Trophoblast cell (in vitro differentiated cells and primary cell): ENCODE measurements at regions not wholly inside any gene's neighbourhood (a gene's known extent, or its start where the extent isn't known, plus 50 kb on each side); places are given as distances from the start of the nearest gene placed in this dataset.

Source experiments
- DNase-seq, 2 donors: peaks; one replicate each; pipeline ENCODE4 v3.0.0-alpha.2; 2016
- H2AFZ ChIP-seq: 2 replicates; pipeline ENCODE4 v1.6.1; 2013; ENCODE audit warnings: low read length, moderate library complexity, mild to moderate bottlenecking; ENCODE audit not compliant: insufficient read depth, poor library complexity
- H2AK5ac ChIP-seq: 2 replicates; pipeline ENCODE4 v1.6.1; 2013; ENCODE audit warnings: mild to moderate bottlenecking, low read length
- H2BK120ac ChIP-seq: 2 replicates; pipeline ENCODE4 v1.6.1; 2013; ENCODE audit warnings: low read length, mild to moderate bottlenecking, moderate library complexity; ENCODE audit not compliant: insufficient read depth, poor library complexity
- H2BK12ac ChIP-seq: 2 replicates; pipeline ENCODE4 v1.6.1; 2013; ENCODE audit warnings: mild to moderate bottlenecking, low read length, moderate library complexity
- H2BK5ac ChIP-seq: 2 replicates; pipeline ENCODE4 v1.6.1; 2013; ENCODE audit warnings: low read length, low read depth, moderate library complexity, mild to moderate bottlenecking; ENCODE audit not compliant: poor library complexity
- H3K14ac ChIP-seq: 2 replicates; pipeline ENCODE4 v1.6.1; 2013; ENCODE audit warnings: mild to moderate bottlenecking, low read length
- H3K18ac ChIP-seq: 2 replicates; pipeline ENCODE4 v1.6.1; 2013; ENCODE audit warnings: mild to moderate bottlenecking, low read length
- H3K23ac ChIP-seq: 2 replicates; pipeline ENCODE4 v1.6.1; 2013; ENCODE audit warnings: low read length
- H3K27ac ChIP-seq: 2 replicates; pipeline ENCODE4 v1.5.1; 2013; ENCODE audit warnings: low read depth, mild to moderate bottlenecking, inconsistent platforms, low read length, moderate library complexity
- H3K27me3 ChIP-seq: 2 replicates; pipeline ENCODE4 v1.6.1; 2013; ENCODE audit warnings: inconsistent platforms, mild to moderate bottlenecking, low read length, moderate library complexity; ENCODE audit not compliant: insufficient read depth
- H3K36me3 ChIP-seq, 2 experiments: 1 replicate in 1 of 2; 2 replicates in 1 of 2; pipeline ENCODE4 v1.6.1; 2013; ENCODE audit warnings: low read length in 2 of 2, mild to moderate bottlenecking in 2 of 2, moderate library complexity in 1 of 2; ENCODE audit not compliant: insufficient read depth in 2 of 2, control insufficient read depth in 1 of 2
- H3K4ac ChIP-seq: 2 replicates; pipeline ENCODE4 v1.6.1; 2013; ENCODE audit warnings: low read depth, mild to moderate bottlenecking, low read length, moderate library complexity
- H3K4me1 ChIP-seq, 2 experiments: 1 replicate in 1 of 2; 2 replicates in 1 of 2; pipeline ENCODE4 v1.6.1; 2013; ENCODE audit warnings: low read length in 2 of 2, mild to moderate bottlenecking in 2 of 2, moderate library complexity in 1 of 2; ENCODE audit not compliant: insufficient read depth in 2 of 2, control insufficient read depth in 1 of 2
- H3K4me2 ChIP-seq: 2 replicates; pipeline ENCODE4 v1.6.1; 2013; ENCODE audit warnings: inconsistent platforms, mild to moderate bottlenecking, low read length, moderate library complexity
- H3K4me3 ChIP-seq: 2 replicates; pipeline ENCODE4 v1.5.1; 2013; ENCODE audit warnings: mild to moderate bottlenecking, low read depth, low read length, inconsistent platforms
- H3K79me1 ChIP-seq: one replicate; pipeline ENCODE4 v1.6.1; 2013; ENCODE audit warnings: low read length
- H3K79me2 ChIP-seq: 2 replicates; pipeline ENCODE4 v1.6.1; 2013; ENCODE audit warnings: low read length, mild to moderate bottlenecking; ENCODE audit not compliant: control insufficient read depth, insufficient read depth, poor library complexity
- H3K9ac ChIP-seq: 2 replicates; pipeline ENCODE4 v1.6.1; 2013; ENCODE audit warnings: mild to moderate bottlenecking, low read length
- H3K9me3 ChIP-seq: 2 replicates; pipeline ENCODE4 v1.6.1; 2013; ENCODE audit warnings: low read depth, mild to moderate bottlenecking, control low read depth, inconsistent platforms, low read length; ENCODE audit not compliant: insufficient read depth
- H4K12ac ChIP-seq: 2 replicates; pipeline ENCODE4 v1.6.1; 2013; ENCODE audit warnings: low read depth, mild to moderate bottlenecking, low read length, moderate library complexity
- H4K8ac ChIP-seq: 2 replicates; pipeline ENCODE4 v1.6.1; 2013; ENCODE audit warnings: low read depth, mild to moderate bottlenecking, low read length, moderate library complexity
- H4K91ac ChIP-seq: one replicate; pipeline ENCODE4 v1.6.1; 2013; ENCODE audit warnings: low read depth, mild to moderate bottlenecking, low read length, moderate library complexity
- WGBS: extraction: QIAGEN DNeasy Blood & Tissue Kit; methylation state at CpG from one replicate; pipeline ENCODE4 v1.1.7; 2013; ENCODE audit warnings: missing lambda C conversion rate; ENCODE audit not compliant: insufficient read length, insufficient coverage; ENCODE audit errors: extremely low coverage; 5-methylcytosine and 5-hydroxymethylcytosine counted together

DNA sequence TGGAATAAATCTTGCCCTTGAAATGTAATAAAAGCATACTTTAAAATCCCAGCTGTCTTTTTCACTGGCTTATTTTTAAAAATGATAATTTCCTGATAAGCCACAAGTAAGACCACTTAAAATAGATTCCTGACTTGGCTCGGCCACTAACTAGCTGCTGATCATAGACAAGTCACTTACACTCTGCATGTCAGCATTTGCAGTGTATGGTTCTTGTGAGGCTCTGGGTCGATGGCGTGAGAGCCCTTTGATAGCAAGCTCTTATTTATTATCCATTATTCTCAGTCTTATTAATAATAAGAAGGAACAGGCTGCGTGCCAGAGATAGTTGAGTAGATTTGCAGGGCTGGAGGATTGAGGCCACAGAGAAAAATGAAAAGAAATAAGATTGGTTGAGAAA lies 110.7 kb upstream of the IL12B start:
- Histone ChIP-seq H2BK5ac (no peak overlapping the region), H3K4ac (no peak overlapping the region), H3K27ac (no peak overlapping the region), H2AFZ (no peak overlapping the region), H4K91ac (no peak overlapping the region), H2BK12ac (no peak overlapping the region), H3K4me1 (no peaks in the 10 kb centered on the region), H3K79me1 (no peaks in the 10 kb centered on the region), H3K23ac (no peak overlapping the region), H3K36me3 (no peaks in the 10 kb centered on the region), H3K27me3 (no peaks in the 10 kb centered on the region), H3K4me3 (no peak overlapping the region), H3K14ac (no peak overlapping the region), H3K18ac (no peak overlapping the region), H2BK120ac (no peak overlapping the region), H4K8ac (no peak overlapping the region), H2AK5ac (no peak overlapping the region), H3K9me3 (no peaks in the 10 kb centered on the region), H4K12ac (no peak overlapping the region), H3K9ac (no peak overlapping the region), H3K4me2 (no peak overlapping the region), H3K79me2 (no peaks in the 10 kb centered on the region)
- WGBS = no CpG with 5 or more reads among the region's 4 CpGs
- no peak for DNase-seq

- Histone ChIP-seq H3K4me2 (no peak overlapping the region), H4K8ac (no peak overlapping the region), H2AK5ac (no peak overlapping the region), H2BK120ac (no peak overlapping the region), H3K4me1 (no peaks in the 10 kb centered on the region), H4K91ac (no peak overlapping the region), H2AFZ (no peak overlapping the region), H2BK12ac (no peak overlapping the region), H4K12ac (no peak overlapping the region), H3K79me1 (no peaks in the 10 kb centered on the region), H3K4ac (no peak overlapping the region), H2BK5ac (no peak overlapping the region), H3K4me3 (no peak overlapping the region), H3K79me2 (no peaks in the 10 kb centered on the region), H3K23ac (no peak overlapping the region), H3K27ac (no peak overlapping the region), H3K14ac (no peak overlapping the region), H3K18ac (no peak overlapping the region), H3K9ac (no peak overlapping the region), H3K9me3 (no peaks in the 10 kb centered on the region), H3K27me3 (no peaks in the 10 kb centered on the region), H3K36me3 (no peaks in the 10 kb centered on the region)
- DNase-seq = no peak
- WGBS = no CpG with 5 or more reads among the region's 3 CpGs
Observed at GRCh38 chr5:159441441-159441840, 111.2 kb upstream of the IL12B start.

DNA sequence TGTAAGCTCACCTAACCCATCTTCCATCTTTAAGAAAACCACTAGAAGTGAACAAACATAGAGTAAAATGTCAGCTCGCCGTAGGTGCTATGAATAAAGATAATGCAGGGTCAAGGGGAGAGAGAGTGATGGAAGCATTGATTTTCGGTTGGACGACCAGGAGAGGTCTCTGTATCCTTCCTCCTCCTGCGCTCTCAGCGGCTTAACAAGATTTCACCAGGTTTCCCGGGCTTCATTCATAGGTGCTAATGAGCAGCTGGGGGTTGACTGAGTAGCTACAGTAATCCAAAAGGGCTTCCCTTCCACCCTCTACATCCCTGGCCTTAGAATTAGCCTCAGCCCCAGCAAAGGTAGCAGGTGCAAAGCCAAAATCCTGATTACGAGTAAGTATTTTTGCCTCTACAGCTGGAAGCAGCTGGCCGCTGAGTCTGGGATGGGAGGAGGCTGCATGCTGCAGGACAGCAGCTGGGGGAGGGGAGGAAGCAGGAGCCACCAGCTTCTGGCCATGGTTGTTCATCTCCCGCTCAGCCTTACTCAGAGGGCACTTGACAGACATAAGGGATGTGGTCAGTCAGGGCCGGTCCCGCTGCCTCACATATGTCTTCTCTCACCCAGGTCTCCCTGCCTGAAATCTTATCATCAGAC lies 112.0 kb upstream of the IL12B start:
- no peak overlapping the region for H4K91ac ChIP-seq
- no peak overlapping the region for H4K12ac ChIP-seq
- WGBS = no CpG with 5 or more reads among the region's 12 CpGs
- H3K9ac ChIP-seq = no peak overlapping the region
- no peak overlapping the region for H4K8ac ChIP-seq
- no peak overlapping the region for H3K14ac ChIP-seq
- H3K79me2 ChIP-seq = no peaks in the 10 kb centered on the region
- no peaks in the 10 kb centered on the region for H3K4me1 ChIP-seq
- no peak overlapping the region for H3K4me3 ChIP-seq
- no peaks in the 10 kb centered on the region for H3K9me3 ChIP-seq
- no peaks in the 10 kb centered on the region for H3K79me1 ChIP-seq
- H2AFZ ChIP-seq = no peak overlapping the region
- H2BK12ac ChIP-seq = no peak overlapping the region
- H3K27ac ChIP-seq = no peak overlapping the region
- H2BK5ac ChIP-seq = no peak overlapping the region
- H3K18ac ChIP-seq = no peak overlapping the region
- H3K23ac ChIP-seq = no peak overlapping the region
- no peak overlapping the region for H2BK120ac ChIP-seq
- no peak overlapping the region for H2AK5ac ChIP-seq
- no peaks in the 10 kb centered on the region for H3K27me3 ChIP-seq
- no peak overlapping the region for H3K4ac ChIP-seq
- no peak for DNase-seq
- H3K4me2 ChIP-seq = no peak overlapping the region
- no peaks in the 10 kb centered on the region for H3K36me3 ChIP-seq

DNA sequence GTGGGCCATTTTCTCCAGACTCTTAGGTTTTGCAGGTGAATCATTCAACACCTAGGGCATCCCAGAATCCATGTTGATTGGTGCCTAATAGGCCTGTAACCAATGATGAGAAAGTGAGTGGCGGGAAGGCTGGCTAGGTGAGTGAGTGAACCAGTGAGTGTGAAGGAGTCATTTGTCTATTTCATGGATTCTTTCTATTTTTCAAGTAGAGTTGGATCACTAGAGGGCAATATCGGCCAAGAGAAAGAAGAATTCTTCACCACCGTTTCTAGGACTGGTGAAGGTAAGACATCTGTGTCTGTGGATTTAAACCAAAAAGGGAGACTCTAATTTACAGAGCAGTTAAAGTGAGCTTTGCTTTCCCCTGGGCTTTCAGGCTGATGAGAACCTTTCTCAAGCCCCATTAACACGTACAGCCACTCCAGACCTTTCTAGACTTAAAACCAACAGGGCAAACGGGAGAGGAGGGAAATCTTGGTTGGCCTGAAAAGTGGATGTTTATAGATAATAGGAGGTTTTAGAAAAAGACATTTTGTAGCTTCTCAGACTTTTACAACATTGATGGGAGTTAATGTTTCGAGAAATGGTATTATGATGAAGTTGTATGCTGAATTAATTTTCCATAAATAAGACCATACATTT lies 114.3 kb upstream of the IL12B start:
- Histone ChIP-seq H4K8ac (no peak overlapping the region), H3K4me2 (no peak overlapping the region), H3K27ac (no peak overlapping the region), H3K36me3 (no peaks in the 10 kb centered on the region), H2AK5ac (no peak overlapping the region), H3K18ac (no peak overlapping the region), H2BK5ac (no peak overlapping the region), H3K4me1 (no peaks in the 10 kb centered on the region), H3K27me3 (no peaks in the 10 kb centered on the region), H3K79me2 (no peaks in the 10 kb centered on the region), H3K4me3 (no peak overlapping the region), H4K91ac (no peak overlapping the region), H2BK120ac (no peak overlapping the region), H3K23ac (no peak overlapping the region), H3K9me3 (no peaks in the 10 kb centered on the region), H2AFZ (no peak overlapping the region), H3K79me1 (no peaks in the 10 kb centered on the region), H3K4ac (no peak overlapping the region), H2BK12ac (no peak overlapping the region), H4K12ac (no peak overlapping the region), H3K9ac (no peak overlapping the region), H3K14ac (no peak overlapping the region)
- peak in 1 of 2 donors; percentile 73 for DNase-seq
- WGBS = no CpG with 5 or more reads among the region's 6 CpGs
